ENCODE measurements at regions not wholly inside any gene's neighbourhood (a gene's known extent, or its start where the extent isn't known, plus 50 kb on each side); places are given as distances from the start of the nearest gene placed in this dataset.
"Not testable (repeated sequence)": the region's sequence is repeated elsewhere in the genome, so short reads cannot be mapped to it uniquely, and the experiment has no call there.

- Mint-ChIP-seq H3K4me3 (no peak overlapping the region), H3K9me3 (peaks cover 0 to 7% of the 10 kb centered on the region in 2 experiments; a peak in 3 of 5 replicates), H3K4me1 (peaks cover 19 to 21% of the 10 kb centered on the region in 2 experiments), H3K27me3 (ENCODE audit: low read depth) (0 out of 2 replicates have a peak, but pooled peaks cover 2% of the 10 kb centered on the region), H3K36me3 (ENCODE audit: insufficient read depth in 1 of 3, low read depth in 3 of 3) (no peaks in the 10 kb centered on the region), H3K27ac (no peak overlapping the region)
- Histone ChIP-seq H2BK120ac (ENCODE audit: low read depth, low read length, poor library complexity, severe bottlenecking) (no peak overlapping the region), H3K9me3 (ENCODE audit: control insufficient read depth, low read depth, low read length) (no peaks in the 10 kb centered on the region), H2BK5ac (ENCODE audit: insufficient read length, low read length) (no peak overlapping the region), H3K4ac (ENCODE audit: low read depth, low read length) (no peak overlapping the region), H3K56ac (ENCODE audit: insufficient read length, low read depth, low read length) (no peak overlapping the region), H2AK5ac (ENCODE audit: insufficient read length, low read length) (no peak overlapping the region), H3K27ac (ENCODE audit: insufficient read length, low read depth, low read length) (no peak overlapping the region), H4K5ac (ENCODE audit: insufficient read length, low read depth, low read length) (no peak overlapping the region), H3K4me2 (ENCODE audit: insufficient read depth, insufficient read length, low read length) (no peak overlapping the region), H2BK12ac (ENCODE audit: insufficient read length, low read depth, low read length) (no peak overlapping the region), H2BK20ac (ENCODE audit: low read depth, low read length, poor library complexity, severe bottlenecking) (no peak overlapping the region), H3K79me2 (ENCODE audit: insufficient read depth, low read length) (no peaks in the 10 kb centered on the region), H2AFZ (ENCODE audit: low read length) (no peak overlapping the region), H3K4me1 (ENCODE audit: insufficient read depth, low read length) (0 out of 2 replicates have a peak, but pooled peaks cover 2% of the 10 kb centered on the region), H3K79me1 (ENCODE audit: insufficient read depth, low read depth, low read length, poor library complexity, severe bottlenecking) (no peaks in the 10 kb centered on the region), H2BK15ac (ENCODE audit: low read depth, low read length) (no peak overlapping the region), H3K18ac (ENCODE audit: insufficient read length, low read depth, low read length) (no peak overlapping the region), H4K91ac (ENCODE audit: insufficient read length, low read depth, low read length) (no peak overlapping the region), H4K8ac (replicated peaks; ENCODE audit: insufficient read length, low read depth, low read length) (no peak overlapping the region), H3K23ac (ENCODE audit: insufficient read length, low read depth, low read length) (no peak overlapping the region), H3T11ph (ENCODE audit: low read length) (no peak overlapping the region), H3K23me2 (ENCODE audit: insufficient read length, low read depth, low read length, poor library complexity, severe bottlenecking) (no peaks in the 10 kb centered on the region), H3K27me3 (ENCODE audit: insufficient read depth, low read length) (no peaks in the 10 kb centered on the region), H4K20me1 (ENCODE audit: control insufficient read depth, insufficient read depth, insufficient read length) (peaks cover 2% of the 10 kb centered on the region), H3K9ac (ENCODE audit: extremely low read depth, insufficient read length, low read length) (no peak overlapping the region), H3K14ac (ENCODE audit: insufficient read depth, low read length) (no peak overlapping the region)
- no peak for TF ChIP-seq CTCF (conservative IDR thresholded peaks at IDR 0.05)
- no CpG with 5 or more reads among the region's 4 CpGs for WGBS (ENCODE audit: extremely low coverage, insufficient read length, low lambda C conversion rate)
- no peak for DNase-seq
These were observed 156.0 kb downstream of the LY86 start for GRCh38 chr6:6744551-6744950.

GRCh38 chr6:6745637-6746332 is 157.3 kb downstream of the LY86 start:
- not testable (repeated sequence) for H3K4ac ChIP-seq (ENCODE audit: low read depth, low read length); H2AFZ ChIP-seq (ENCODE audit: low read length); H2BK120ac ChIP-seq (ENCODE audit: low read depth, low read length, poor library complexity, severe bottlenecking); H3K9ac ChIP-seq (ENCODE audit: extremely low read depth, insufficient read length, low read length); DNase-seq; H2BK5ac ChIP-seq (ENCODE audit: insufficient read length, low read length); H3K79me2 ChIP-seq (ENCODE audit: insufficient read depth, low read length); H3K23ac ChIP-seq (ENCODE audit: insufficient read length, low read depth, low read length); H3K79me1 ChIP-seq (ENCODE audit: insufficient read depth, low read depth, low read length, poor library complexity, severe bottlenecking); H3K4me2 ChIP-seq (ENCODE audit: insufficient read depth, insufficient read length, low read length); H2BK12ac ChIP-seq (ENCODE audit: insufficient read length, low read depth, low read length); H3T11ph ChIP-seq (ENCODE audit: low read length); H3K18ac ChIP-seq (ENCODE audit: insufficient read length, low read depth, low read length); H3K27ac Mint-ChIP-seq; H3K56ac ChIP-seq (ENCODE audit: insufficient read length, low read depth, low read length); H3K27ac ChIP-seq (ENCODE audit: insufficient read length, low read depth, low read length); H3K23me2 ChIP-seq (ENCODE audit: insufficient read length, low read depth, low read length, poor library complexity, severe bottlenecking); H2BK20ac ChIP-seq (ENCODE audit: low read depth, low read length, poor library complexity, severe bottlenecking); H3K4me3 Mint-ChIP-seq; H4K20me1 ChIP-seq (ENCODE audit: control insufficient read depth, insufficient read depth, insufficient read length); H4K91ac ChIP-seq (ENCODE audit: insufficient read length, low read depth, low read length); H4K5ac ChIP-seq (ENCODE audit: insufficient read length, low read depth, low read length); H3K4me1 ChIP-seq (ENCODE audit: insufficient read depth, low read length); H3K14ac ChIP-seq (ENCODE audit: insufficient read depth, low read length); H3K9me3 Mint-ChIP-seq; H2AK5ac ChIP-seq (ENCODE audit: insufficient read length, low read length); H3K27me3 ChIP-seq (ENCODE audit: insufficient read depth, low read length); H3K27me3 Mint-ChIP-seq (ENCODE audit: low read depth); H2BK15ac ChIP-seq (ENCODE audit: low read depth, low read length); H3K9me3 ChIP-seq (ENCODE audit: control insufficient read depth, low read depth, low read length); H4K8ac ChIP-seq (replicated peaks; ENCODE audit: insufficient read length, low read depth, low read length); H3K36me3 Mint-ChIP-seq (ENCODE audit: insufficient read depth in 1 of 3, low read depth in 3 of 3)
- H3K4me1 Mint-ChIP-seq = peaks cover 26 to 29% of the 10 kb centered on the region in 2 experiments
- no CpG with 5 or more reads among the region's 54 CpGs for WGBS (ENCODE audit: extremely low coverage, insufficient read length, low lambda C conversion rate)
